ENCODE measurements at regions not wholly inside any gene's neighbourhood (a gene's known extent, or its start where the extent isn't known, plus 50 kb on each side); places are given as distances from the start of the nearest gene placed in this dataset.

GRCh38 chr16:52128361-52128760, 418.6 kb downstream of the TOX3 start:
- CTCF ChIA-PET: interaction anchor here (0.8 kb wide), 1 partner anchor 14 kb away, joined by 3 read pairs; no protein-coding TSS in a partner anchor
- H3K36me3 Mint-ChIP-seq (ENCODE audit: insufficient read depth, unreplicated experiment): no peaks in the 10 kb centered on the region
- no peaks in the 10 kb centered on the region for H3K9me3 Mint-ChIP-seq (ENCODE audit: low read depth, unreplicated experiment)
- intact Hi-C loops (cut with micrococcal nuclease; ENCODE audit: unreplicated experiment): no loop called here
- H3K4me1 Mint-ChIP-seq (ENCODE audit: low read depth, unreplicated experiment): peaks cover 15% of the 10 kb centered on the region
- H3K27me3 Mint-ChIP-seq (ENCODE audit: unreplicated experiment): no peaks in the 10 kb centered on the region
- H3K27ac Mint-ChIP-seq (ENCODE audit: unreplicated experiment): no peak overlapping the region
- no peak overlapping the region for H3K4me3 Mint-ChIP-seq (ENCODE audit: low read depth, unreplicated experiment)
- no peak for TF ChIP-seq CTCF (IDR thresholded peaks at IDR 0.05; ENCODE audit: unreplicated experiment)
- no TSS peak for BruUV-seq (replicated peaks)
- no peak for DNase-seq

GRCh38 chr16:52123842-52124241, 423.1 kb downstream of the TOX3 start:
- DNase-seq: no peak
- intact Hi-C loops (cut with micrococcal nuclease; ENCODE audit: unreplicated experiment): no loop called here
- CTCF ChIA-PET: no interaction called here
- peaks cover 11% of the 10 kb centered on the region for H3K4me1 Mint-ChIP-seq (ENCODE audit: low read depth, unreplicated experiment)
- H3K4me3 Mint-ChIP-seq (ENCODE audit: low read depth, unreplicated experiment): no peak overlapping the region
- BruUV-seq (replicated peaks): no TSS peak
- H3K27ac Mint-ChIP-seq (ENCODE audit: unreplicated experiment): no peak overlapping the region
- H3K27me3 Mint-ChIP-seq (ENCODE audit: unreplicated experiment): no peaks in the 10 kb centered on the region
- no peaks in the 10 kb centered on the region for H3K36me3 Mint-ChIP-seq (ENCODE audit: insufficient read depth, unreplicated experiment)
- no peak for TF ChIP-seq CTCF (IDR thresholded peaks at IDR 0.05; ENCODE audit: unreplicated experiment)
- H3K9me3 Mint-ChIP-seq (ENCODE audit: low read depth, unreplicated experiment): peaks cover 15% of the 10 kb centered on the region

GRCh38 chr16:52123061-52123839, 423.7 kb downstream of the TOX3 start:
- H3K4me1 Mint-ChIP-seq (ENCODE audit: low read depth, unreplicated experiment): peaks cover 11% of the 10 kb centered on the region
- BruUV-seq (replicated peaks): no TSS peak
- no peak overlapping the region for H3K4me3 Mint-ChIP-seq (ENCODE audit: low read depth, unreplicated experiment)
- peaks cover 15% of the 10 kb centered on the region for H3K9me3 Mint-ChIP-seq (ENCODE audit: low read depth, unreplicated experiment)
- CTCF ChIA-PET: interaction anchor here (1.4 kb wide), 1 partner anchor 9 kb away, joined by 7 read pairs; no protein-coding TSS in a partner anchor
- TF ChIP-seq CTCF (IDR thresholded peaks at IDR 0.05; ENCODE audit: unreplicated experiment): no peak
- no peaks in the 10 kb centered on the region for H3K27me3 Mint-ChIP-seq (ENCODE audit: unreplicated experiment)
- DNase-seq: no peak
- no peak overlapping the region for H3K27ac Mint-ChIP-seq (ENCODE audit: unreplicated experiment)
- intact Hi-C loops (cut with micrococcal nuclease; ENCODE audit: unreplicated experiment): no loop called here
- H3K36me3 Mint-ChIP-seq (ENCODE audit: insufficient read depth, unreplicated experiment): no peaks in the 10 kb centered on the region

- intact Hi-C loops (cut with micrococcal nuclease; ENCODE audit: unreplicated experiment): no loop called here
- no peak overlapping the region for H3K27ac Mint-ChIP-seq (ENCODE audit: unreplicated experiment)
Observed at GRCh38 chr16:52117171-52117570, 429.8 kb downstream of the TOX3 start.

More at GRCh38 chr16:52117171-52117570, 429.8 kb downstream of the TOX3 start:
- Mint-ChIP-seq H3K36me3 (ENCODE audit: insufficient read depth, unreplicated experiment) (no peaks in the 10 kb centered on the region), H3K27me3 (ENCODE audit: unreplicated experiment) (no peaks in the 10 kb centered on the region), H3K4me1 (ENCODE audit: low read depth, unreplicated experiment) (peaks cover 28% of the 10 kb centered on the region), H3K9me3 (ENCODE audit: low read depth, unreplicated experiment) (peaks cover 19% of the 10 kb centered on the region), H3K4me3 (ENCODE audit: low read depth, unreplicated experiment) (no peak overlapping the region)
- CTCF ChIA-PET: interaction anchor here (0.6 kb wide), 1 partner anchor 10 kb away, joined by 3 read pairs; no protein-coding TSS in a partner anchor
- BruUV-seq (replicated peaks): no TSS peak
- DNase-seq: no peak
- TF ChIP-seq CTCF (IDR thresholded peaks at IDR 0.05; ENCODE audit: unreplicated experiment): no peak

Data from Calu3 (cell line).